HEK293 (cell line): ENCODE measurements at regions not wholly inside any gene's neighbourhood (a gene's known extent, or its start where the extent isn't known, plus 50 kb on each side); places are given as distances from the start of the nearest gene placed in this dataset.
"Not testable (repeated sequence)": the region's sequence is repeated elsewhere in the genome, so short reads cannot be mapped to it uniquely, and the experiment has no call there.

Experiments
- CTCF ChIA-PET: fragments of 350-600 bp; formaldehyde crosslinking; extraction: SDS; loops from one replicate; lab custom pipeline; 2021; ENCODE audit warnings: antibody characterized with exemption; lab: Yijun Ruan, JAX
- POLR2A ChIA-PET: fragments of 300-600 bp; formaldehyde crosslinking; extraction: SDS; loops from one replicate; lab custom pipeline; 2020; ENCODE audit warnings: antibody characterized with exemption, inconsistent platforms; lab: Yijun Ruan, JAX
- H3K27ac ChIP-seq: fragments of 200-500 bp; sonication (Bioruptor generic); 2 replicates; pipeline ENCODE4 v1.5.1; 2014; ENCODE audit warnings: low read depth, low read length, control low read depth, inconsistent platforms; ENCODE audit errors: extremely low read depth
- H3K36me3 ChIP-seq, 2 experiments: fragments of 200-500 bp in 1 of 2; sonication (Bioruptor generic) in 1 of 2; 1 replicate in 1 of 2; 2 replicates in 1 of 2; pipeline ENCODE4 v1.5.1; 2014 to 2017; ENCODE audit warnings: inconsistent platforms in 2 of 2, low read length in 2 of 2; ENCODE audit not compliant: control insufficient read depth in 2 of 2, insufficient read depth in 1 of 2
- H3K4me1 ChIP-seq: fragments of 200-500 bp; sonication (Bioruptor generic); 2 replicates; pipeline ENCODE4 v1.5.1; 2014; ENCODE audit warnings: mild to moderate bottlenecking, low read length, inconsistent platforms; ENCODE audit not compliant: control insufficient read depth, insufficient read depth
- H3K4me3 ChIP-seq: 2 replicates; pipeline ENCODE4 v1.5.1; 2011; ENCODE audit warnings: low read depth, mild to moderate bottlenecking, control low read depth, low read length, moderate library complexity
- H3K9me3 ChIP-seq: fragments of 200-500 bp; sonication (Bioruptor generic); 2 replicates; pipeline ENCODE4 v1.5.1; 2014; ENCODE audit warnings: low read depth, low read length, inconsistent platforms; ENCODE audit not compliant: control insufficient read depth, insufficient read depth
- EGR2 ChIP-seq: fragments of 450-650 bp; formaldehyde crosslinking; IDR thresholded peaks from 2 replicates; pipeline ENCODE4 v1.5.1; 2016; ENCODE audit warnings: low read depth, missing biosample characterization, missing genetic modification characterization
- PATZ1 ChIP-seq: fragments of 450-650 bp; formaldehyde crosslinking; IDR thresholded peaks from 2 replicates; pipeline ENCODE4 v1.5.1; 2016; ENCODE audit warnings: missing biosample characterization, missing genetic modification characterization
- REPIN1 ChIP-seq: fragments of 450-650 bp; formaldehyde crosslinking; IDR thresholded peaks from 2 replicates; pipeline ENCODE4 v1.5.1; 2017; ENCODE audit warnings: missing biosample characterization, missing genetic modification characterization, low read depth
- WT1 ChIP-seq: fragments of 450-650 bp; formaldehyde crosslinking; IDR thresholded peaks from 2 replicates; pipeline ENCODE4 v1.5.1; 2016; ENCODE audit warnings: missing biosample characterization, missing genetic modification characterization
- ZBTB1 ChIP-seq: fragments of 450-650 bp; formaldehyde crosslinking; IDR thresholded peaks from 2 replicates; pipeline ENCODE4 v1.5.1; 2016; ENCODE audit warnings: missing biosample characterization, missing genetic modification characterization
- ZBTB21 ChIP-seq: fragments of 450-650 bp; formaldehyde crosslinking; IDR thresholded peaks from 2 replicates; pipeline ENCODE4 v1.5.1; 2017; ENCODE audit warnings: missing biosample characterization, missing genetic modification characterization
- ZNF174 ChIP-seq: fragments of 450-650 bp; formaldehyde crosslinking; IDR thresholded peaks from 2 replicates; pipeline ENCODE4 v1.5.0; 2017; ENCODE audit warnings: missing biosample characterization, mild to moderate bottlenecking, missing genetic modification characterization
- ZNF211 ChIP-seq: fragments of 450-650 bp; formaldehyde crosslinking; IDR thresholded peaks from 2 replicates; pipeline ENCODE4 v1.5.1; 2016; ENCODE audit warnings: low read depth, missing biosample characterization, missing genetic modification characterization
- ZNF391 ChIP-seq: fragments of 450-650 bp; formaldehyde crosslinking; IDR thresholded peaks from 2 replicates; pipeline ENCODE4 v1.5.1; 2016; ENCODE audit warnings: low read depth, missing biosample characterization, missing genetic modification characterization, borderline replicate concordance
- ZNF404 ChIP-seq: fragments of 450-650 bp; formaldehyde crosslinking; IDR thresholded peaks from 2 replicates; pipeline ENCODE4 v1.5.1; 2017; ENCODE audit warnings: missing biosample characterization, missing genetic modification characterization
- ZNF423 ChIP-seq: fragments of 450-650 bp; formaldehyde crosslinking; IDR thresholded peaks from 2 replicates; pipeline ENCODE4 v1.5.1; 2016; ENCODE audit warnings: missing biosample characterization, missing genetic modification characterization
- ZNF677 ChIP-seq: fragments of 450-650 bp; IDR thresholded peaks from 2 replicates; pipeline ENCODE4 v1.5.0; 2018; ENCODE audit warnings: missing biosample characterization, mild to moderate bottlenecking, missing genetic modification characterization, moderate library complexity
- ZNF707 ChIP-seq: fragments of 450-650 bp; formaldehyde crosslinking; IDR thresholded peaks from 2 replicates; pipeline ENCODE4 v1.5.1; 2016; ENCODE audit warnings: missing biosample characterization, missing genetic modification characterization
- ZNF76 ChIP-seq: fragments of 450-650 bp; formaldehyde crosslinking; IDR thresholded peaks from 2 replicates; pipeline ENCODE4; 2016; ENCODE audit warnings: low read depth, missing biosample characterization, missing genetic modification characterization, borderline replicate concordance
- ZNF791 ChIP-seq: fragments of 450-650 bp; formaldehyde crosslinking; IDR thresholded peaks from 2 replicates; pipeline ENCODE4 v1.5.1; 2016; ENCODE audit warnings: missing biosample characterization, missing genetic modification characterization
- ZXDB ChIP-seq: fragments of 450-650 bp; formaldehyde crosslinking; IDR thresholded peaks from 2 replicates; pipeline ENCODE4 v1.5.1; 2016; ENCODE audit warnings: missing biosample characterization, missing genetic modification characterization
- TF ChIP-seq, protein P1 (sequence below): fragments of 450-650 bp; formaldehyde crosslinking; IDR thresholded peaks from 2 replicates; pipeline ENCODE4 v1.5.1; 2017; ENCODE audit warnings: missing biosample characterization, missing genetic modification characterization

GRCh38 chr10:57038531-57038930 lies 677.5 kb upstream of the ZWINT start (continued):
- no peak for TF ChIP-seq PATZ1 (tag by site-specific recombination)
- TF ChIP-seq ZNF791 (tag by site-specific recombination), result no peak
- no peak for TF ChIP-seq ZNF391 (tag by site-specific recombination)
- TF ChIP-seq, protein P1, sequence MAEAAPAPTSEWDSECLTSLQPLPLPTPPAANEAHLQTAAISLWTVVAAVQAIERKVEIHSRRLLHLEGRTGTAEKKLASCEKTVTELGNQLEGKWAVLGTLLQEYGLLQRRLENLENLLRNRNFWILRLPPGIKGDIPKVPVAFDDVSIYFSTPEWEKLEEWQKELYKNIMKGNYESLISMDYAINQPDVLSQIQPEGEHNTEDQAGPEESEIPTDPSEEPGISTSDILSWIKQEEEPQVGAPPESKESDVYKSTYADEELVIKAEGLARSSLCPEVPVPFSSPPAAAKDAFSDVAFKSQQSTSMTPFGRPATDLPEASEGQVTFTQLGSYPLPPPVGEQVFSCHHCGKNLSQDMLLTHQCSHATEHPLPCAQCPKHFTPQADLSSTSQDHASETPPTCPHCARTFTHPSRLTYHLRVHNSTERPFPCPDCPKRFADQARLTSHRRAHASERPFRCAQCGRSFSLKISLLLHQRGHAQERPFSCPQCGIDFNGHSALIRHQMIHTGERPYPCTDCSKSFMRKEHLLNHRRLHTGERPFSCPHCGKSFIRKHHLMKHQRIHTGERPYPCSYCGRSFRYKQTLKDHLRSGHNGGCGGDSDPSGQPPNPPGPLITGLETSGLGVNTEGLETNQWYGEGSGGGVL, result no peak

DNA sequence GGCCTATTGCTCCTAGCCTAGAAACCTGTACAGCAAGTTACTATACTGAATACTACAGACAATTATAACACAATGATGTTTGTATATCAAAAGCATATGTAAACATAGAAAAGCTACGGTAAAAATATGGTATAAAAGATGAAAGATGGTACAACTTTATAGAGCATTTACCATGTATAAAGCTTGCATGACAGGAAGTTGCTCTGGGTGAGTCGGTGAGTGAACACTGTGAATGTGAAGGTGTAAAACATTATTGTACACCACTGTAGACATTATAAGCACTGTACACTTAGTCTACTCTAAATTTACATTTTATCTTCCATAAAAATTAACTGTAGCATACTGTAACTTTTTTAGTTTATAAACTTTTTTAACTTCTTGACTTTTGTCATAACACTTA lies 674.3 kb upstream of the ZWINT start:
- Histone ChIP-seq H3K36me3 (no peaks in the 10 kb centered on the region), H3K9me3 (no peaks in the 10 kb centered on the region), H3K27ac (no peak overlapping the region), H3K4me3 (no peak overlapping the region), H3K4me1 (no peaks in the 10 kb centered on the region)
- ChIA-PET POLR2A (no interaction called here), CTCF (interaction anchor here (0.6 kb wide), 1 partner anchor 68 kb away, joined by 3 read pairs; no protein-coding TSS in a partner anchor)
- TF ChIP-seq WT1 (tag by site-specific recombination) (no peak), ZBTB1 (no peak), ZNF174 (tag by site-specific recombination) (no peak), ZBTB21 (tag by site-specific recombination) (no peak), ZNF76 (no peak), ZNF677 (tag by site-specific recombination) (no peak), EGR2 (tag by site-specific recombination) (no peak), ZNF211 (no peak), ZXDB (tag by site-specific recombination) (no peak)
- TF ChIP-seq, all 188 proteins: peak for 0

DNA sequence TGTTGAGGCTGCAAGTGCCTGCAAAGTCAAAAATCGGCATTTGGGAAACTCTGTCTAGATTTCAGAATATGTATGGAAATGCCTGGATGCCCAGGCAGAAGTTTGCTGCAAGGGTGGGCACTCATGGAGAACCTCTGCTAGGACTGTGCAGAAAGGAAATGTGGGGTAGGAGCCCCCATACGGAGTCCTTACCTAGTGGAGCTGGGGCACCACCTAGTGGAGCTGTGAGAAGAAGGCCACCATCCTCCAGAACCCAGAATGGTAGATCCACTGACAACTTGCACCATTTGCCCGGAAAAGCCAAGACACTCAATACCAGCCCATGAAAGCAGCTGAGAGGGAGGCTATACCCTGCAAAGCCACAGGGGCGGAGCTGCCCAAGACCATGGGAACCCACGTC lies 671.2 kb upstream of the ZWINT start:
- H3K36me3 ChIP-seq, H3K9me3 ChIP-seq, H3K4me1 ChIP-seq, H3K27ac ChIP-seq, POLR2A ChIA-PET, CTCF ChIA-PET, H3K4me3 ChIP-seq: not testable (repeated sequence)

DNA sequence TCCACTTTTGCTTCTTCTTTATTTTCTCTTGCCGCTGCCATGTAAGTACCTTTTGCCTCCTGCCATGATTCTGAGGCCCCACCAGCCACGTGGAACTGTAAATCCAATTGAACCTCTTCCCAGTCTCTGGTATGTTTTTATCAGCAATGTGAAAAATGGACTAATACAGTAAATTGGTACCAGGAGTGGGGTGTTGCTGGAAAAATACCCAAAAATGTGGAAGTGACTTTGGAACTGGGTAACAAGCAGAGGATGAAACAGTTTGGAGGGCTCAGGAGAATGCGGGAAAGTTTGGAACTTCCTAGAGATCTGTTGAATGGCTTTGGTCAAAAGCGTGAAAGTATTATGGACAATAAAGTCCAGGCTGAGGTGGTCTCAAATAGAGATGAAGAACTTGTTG lies 670.3 kb upstream of the ZWINT start:
- ChIA-PET CTCF (no interaction called here), POLR2A (no interaction called here)
- Histone ChIP-seq H3K4me1 (no peaks in the 10 kb centered on the region), H3K4me3 (no peak overlapping the region), H3K36me3 (no peaks in the 10 kb centered on the region), H3K9me3 (no peaks in the 10 kb centered on the region), H3K27ac (no peak overlapping the region)
- TF ChIP-seq REPIN1 (tag by site-specific recombination) (no peak), ZNF423 (tag by site-specific recombination) (no peak), ZNF707 (tag by site-specific recombination) (peak; percentile 92), ZNF404 (tag by site-specific recombination) (no peak)
